Heart left ventricle (tissue), 16 donors: ENCODE measurements at regions not wholly inside any gene's neighbourhood (a gene's known extent, or its start where the extent isn't known, plus 50 kb on each side); places are given as distances from the start of the nearest gene placed in this dataset.

Source experiments
- ATAC-seq, 4 donors: fragments of 200-7000 bp; cut with Tn5 transposase; one replicate each; pipeline ENCODE4 v1.9.1; 2020 to 2022; ENCODE audit warnings: moderate library complexity in 4 of 4, mild to moderate bottlenecking in 3 of 4, moderate number of reproducible peaks in 1 of 4
- DNase-seq, 5 donors: peaks; one replicate each; pipeline ENCODE4 v3.0.0-alpha.2; 2020
- H3K27ac ChIP-seq, 12 donors: fragments of 200-600 bp; sonication (generic) in 4 of 12; one replicate each; pipeline versions ENCODE4 v1.5.0 to v1.8.0; 2016 to 2022; ENCODE audit warnings: mild to moderate bottlenecking in 2 of 12
- H3K27me3 ChIP-seq, 9 donors: fragments of 200-600 bp; sonication (generic) in 2 of 9; one replicate each; pipeline versions ENCODE4 v1.5.1 to v1.8.0; 2016 to 2022; ENCODE audit warnings: mild to moderate bottlenecking in 3 of 9
- H3K36me3 ChIP-seq, 9 donors: fragments of 200-600 bp; sonication (generic) in 2 of 9; one replicate each; pipeline versions ENCODE4 v1.5.0 to v1.8.0; 2018 to 2022; ENCODE audit warnings: mild to moderate bottlenecking in 2 of 9
- H3K4me1 ChIP-seq, 12 donors: fragments of 200-600 bp; sonication (generic) in 4 of 12; one replicate each; pipeline versions ENCODE4 v1.5.0 to v1.8.0; 2016 to 2022; ENCODE audit warnings: mild to moderate bottlenecking in 3 of 12
- H3K4me3 ChIP-seq, 12 donors: fragments of 200-600 bp; sonication (generic) in 4 of 12; one replicate each; pipeline versions ENCODE4 v1.5.0 to v1.8.0; 2017 to 2022; ENCODE audit warnings: mild to moderate bottlenecking in 9 of 12, moderate library complexity in 4 of 12
- H3K9me3 ChIP-seq, 12 donors: fragments of 200-600 bp; sonication (generic) in 4 of 12; one replicate each; pipeline versions ENCODE4 v1.5.0 to v1.8.0; 2016 to 2022; ENCODE audit warnings: mild to moderate bottlenecking in 1 of 12
- CTCF ChIP-seq, 12 donors: fragments of 200-600 bp; sonication (generic) in 4 of 12; IDR thresholded peaks; one replicate each; pipeline versions ENCODE4 v1.5.0 to v1.8.0; 2018 to 2022; ENCODE audit warnings: antibody characterized with exemption in 12 of 12, mild to moderate bottlenecking in 5 of 12
- POLR2A ChIP-seq, 2 donors: fragments of 450-650 bp; IDR thresholded peaks; one replicate each; pipeline ENCODE4 v1.6.1; 2017; ENCODE audit warnings: antibody characterized with exemption in 2 of 2, mild to moderate bottlenecking in 2 of 2, moderate library complexity in 2 of 2
- WGBS, 4 donors: extraction: QIAGEN DNeasy Blood & Tissue Kit in 2 of 4; methylation state at CpG; one replicate each; pipeline versions ENCODE4 v1.1.5 to v1.1.7; 2013 to 2018; 5-methylcytosine and 5-hydroxymethylcytosine counted together
- intact Hi-C, 10 donors: fragments of 100-400 bp; cut with DNase I; formaldehyde crosslinking; loops; one replicate each; pipeline versions ENCODE4 v1.11.1 to v1.14.2; 2022
- donor health status: ischemic (EF 13 %, LVEDD 7.1; RV severe dilation, severe dysfunction).
- donor health status: healthy with polysubstance abuse.
- donor health status: DM: no; HTN: yes; CAD: no.
- donor health status: DM: no; HTN: no; CAD: no.
- donor health status: ischemic (EF 25% LVEDD 6.9; RV normal size, moderate dysfunction).
- donor health status: ischemic (EF 25% LVEDD 5.7; RV mildly dilated, moderate dysfunction).
- donor health status: healthy.
- donor health status: DM: yes; HTN: yes; CAD: no.
- donor health status: ischemic (EF 35%, LVEDD 5.7; RV mildly dilated, moderate dysfunction).
- donor health status: nonischemic (EF 11% LVEDD 7.7; RV severe dilation, severe dysfunction).
- donor health status: DM: yes; HTN: yes; CAD: no.
- donor health status: PGD.
- donor health status: ischemic (EF 29% LVEDD 5.4; RV normal size, mild dysfunction).
- donor health status: nonischemic (EF 23%, LVEDD 6.1; RV moderate dilation, normal function).

- ATAC-seq (no peak), DNase-seq (no peak)
- Histone ChIP-seq H3K27ac (no peak overlapping the region), H3K36me3 (no peaks in the 10 kb centered on the region), H3K4me1 (no peaks in the 10 kb centered on the region), H3K9me3 (peaks cover 0 to 5% (median 0%) of the 10 kb centered on the region in 12 donors), H3K4me3 (no peak overlapping the region), H3K27me3 (peaks cover 0 to 3% (median 0%) of the 10 kb centered on the region in 9 donors)
- TF ChIP-seq POLR2A (IDR thresholded peaks at IDR 0.05) (no peak), CTCF (IDR thresholded peaks at IDR 0.05) (no peak)
- 48 to 68% (median 62%) methylated on average over 4 of the region's 4 CpGs for WGBS, 4 donors
- intact Hi-C loops = no loop called here
Observed at GRCh38 chr10:8534891-8535290, 480.4 kb downstream of the GATA3 start.

- no peak for ATAC-seq
- Histone ChIP-seq H3K4me3 (no peak overlapping the region), H3K9me3 (peaks cover 0 to 6% (median 0%) of the 10 kb centered on the region in 12 donors), H3K27me3 (no peaks in the 10 kb centered on the region), H3K27ac (no peak overlapping the region), H3K36me3 (no peaks in the 10 kb centered on the region), H3K4me1 (no peaks in the 10 kb centered on the region)
- TF ChIP-seq POLR2A (IDR thresholded peaks at IDR 0.05) (no peak), CTCF (IDR thresholded peaks at IDR 0.05) (no peak)
- intact Hi-C loops = no loop called here
- 71 to 77% (median 75%) methylated on average over 3 of the region's 3 CpGs for WGBS, 4 donors
- no peak for DNase-seq
Observed at GRCh38 chr10:8539056-8539455, 484.6 kb downstream of the GATA3 start.

DNA sequence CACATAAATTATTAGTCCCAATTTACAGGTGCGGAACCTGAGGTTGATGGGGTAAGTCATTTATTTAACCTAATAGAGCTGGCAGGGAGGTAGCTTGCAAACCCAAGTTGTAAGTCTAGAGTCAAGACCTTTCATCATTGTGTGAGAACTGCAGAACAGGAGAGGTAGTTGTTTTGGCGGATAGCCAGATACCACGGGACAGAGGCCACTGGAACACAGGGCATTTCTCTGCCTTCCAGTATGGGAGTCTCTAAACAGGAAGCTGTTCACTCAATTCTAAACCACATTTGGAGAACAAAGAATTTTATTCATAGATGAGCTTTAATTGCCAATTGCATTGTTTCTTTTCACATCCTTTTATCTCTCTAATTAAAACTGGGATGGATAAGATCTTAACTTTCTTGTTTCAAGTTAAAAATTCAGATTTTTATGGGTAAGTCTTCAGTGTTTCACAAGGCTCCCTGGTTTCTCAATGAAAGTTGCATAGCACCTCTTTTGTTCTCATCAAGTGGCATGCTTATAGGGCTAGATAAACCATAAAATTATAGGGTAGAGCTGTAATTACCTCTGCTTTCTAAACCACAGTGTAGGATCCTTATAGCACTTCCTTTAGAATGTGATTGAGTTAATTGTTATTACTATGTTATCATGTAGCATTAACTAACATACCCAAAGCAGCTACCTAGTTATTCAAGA is 489.0 kb downstream of the GATA3 start:
- intact Hi-C loops = no loop called here
- no peaks in the 10 kb centered on the region for H3K36me3 ChIP-seq
- H3K4me1 ChIP-seq = no peaks in the 10 kb centered on the region
- WGBS, 4 donors = 55 to 69% (median 58%) methylated on average over 3 of the region's 3 CpGs
- DNase-seq (no peak), ATAC-seq (no peak)
- no peak for TF ChIP-seq CTCF (IDR thresholded peaks at IDR 0.05)
- no peaks in the 10 kb centered on the region for H3K27me3 ChIP-seq
- no peak overlapping the region for H3K4me3 ChIP-seq
- peaks cover 0 to 6% (median 0%) of the 10 kb centered on the region in 12 donors for H3K9me3 ChIP-seq
- H3K27ac ChIP-seq = no peak overlapping the region

GRCh38 chr10:8544057-8544380 is 489.5 kb downstream of the GATA3 start:
- Histone ChIP-seq H3K36me3 (no peaks in the 10 kb centered on the region), H3K9me3 (peaks cover 0 to 10% (median 0%) of the 10 kb centered on the region in 12 donors), H3K27me3 (no peaks in the 10 kb centered on the region), H3K4me1 (no peaks in the 10 kb centered on the region), H3K27ac (no peak overlapping the region), H3K4me3 (no peak overlapping the region)
- intact Hi-C loops = no loop called here
- ATAC-seq = no peak
- TF ChIP-seq POLR2A (IDR thresholded peaks at IDR 0.05) (no peak), CTCF (IDR thresholded peaks at IDR 0.05) (no peak)
- DNase-seq = no peak
- 87 to 96% (median 94%) methylated on average over 2 of the region's 2 CpGs for WGBS, 4 donors
